Central memory CD8-positive, alpha-beta T cell (primary cell): ENCODE measurements at regions not wholly inside any gene's neighbourhood (a gene's known extent, or its start where the extent isn't known, plus 50 kb on each side); places are given as distances from the start of the nearest gene placed in this dataset.

ENCODE experiments used
- ATAC-seq: fragments of 150-1000 bp; cut with Tn5 transposase; replicated peaks from 2 replicates; pipeline ENCODE4 v1.10.0; 2022; ENCODE audit warnings: mild to moderate bottlenecking, moderate FRiP score, moderate number of reproducible peaks; ENCODE audit not compliant: poor library complexity, severe bottlenecking; ENCODE audit errors: extremely low read depth
- DNase-seq, 2 donors: peaks; one replicate each; pipeline ENCODE4 v3.0.0; 2021; ENCODE audit warnings: low spot score in 2 of 2
- H3K27ac Mint-ChIP-seq: one replicate; pipeline ENCODE4 v1.8.0; 2022; ENCODE audit warnings: low read depth, mild to moderate bottlenecking, moderate library complexity, mixed read lengths
- H3K27me3 Mint-ChIP-seq: one replicate; pipeline ENCODE4 v1.8.0; 2022; ENCODE audit warnings: mixed read lengths
- H3K36me3 Mint-ChIP-seq: one replicate; pipeline ENCODE4 v1.8.0; 2022; ENCODE audit warnings: mild to moderate bottlenecking, moderate library complexity, mixed read lengths; ENCODE audit not compliant: insufficient read depth
- H3K4me1 Mint-ChIP-seq: one replicate; pipeline ENCODE4 v1.8.0; 2022; ENCODE audit warnings: mixed read lengths
- H3K4me3 Mint-ChIP-seq: one replicate; pipeline ENCODE4 v1.8.0; 2022; ENCODE audit warnings: mild to moderate bottlenecking, moderate library complexity, mixed read lengths
- H3K9me3 Mint-ChIP-seq: one replicate; pipeline ENCODE4 v1.8.0; 2022; ENCODE audit warnings: mixed read lengths

GRCh38 chr2:192254444-192254843, 59.7 kb upstream of the TMEFF2 start:
- H3K4me3 Mint-ChIP-seq, result no peak overlapping the region
- H3K4me1 Mint-ChIP-seq, result no peaks in the 10 kb centered on the region
- DNase-seq, result no peak
- no peaks in the 10 kb centered on the region for H3K9me3 Mint-ChIP-seq
- no peak overlapping the region for H3K27ac Mint-ChIP-seq
- H3K36me3 Mint-ChIP-seq, result no peaks in the 10 kb centered on the region
- H3K27me3 Mint-ChIP-seq, result no peaks in the 10 kb centered on the region
- no peak for ATAC-seq

GRCh38 chr2:192253692-192254091, 59.0 kb upstream of the TMEFF2 start:
- no peaks in the 10 kb centered on the region for H3K27me3 Mint-ChIP-seq
- no peak overlapping the region for H3K4me3 Mint-ChIP-seq
- H3K9me3 Mint-ChIP-seq, result peaks cover 5% of the 10 kb centered on the region
- no peak for DNase-seq
- H3K4me1 Mint-ChIP-seq, result no peaks in the 10 kb centered on the region
- ATAC-seq, result no peak
- H3K36me3 Mint-ChIP-seq, result no peaks in the 10 kb centered on the region
- no peak overlapping the region for H3K27ac Mint-ChIP-seq

GRCh38 chr2:192250961-192251360, 56.2 kb upstream of the TMEFF2 start:
- H3K36me3 Mint-ChIP-seq, result no peaks in the 10 kb centered on the region
- ATAC-seq (no peak), DNase-seq (no peak)
- peaks cover 9% of the 10 kb centered on the region for H3K9me3 Mint-ChIP-seq
- no peak overlapping the region for H3K4me3 Mint-ChIP-seq
- H3K27ac Mint-ChIP-seq, result no peak overlapping the region
- H3K27me3 Mint-ChIP-seq, result no peaks in the 10 kb centered on the region
- H3K4me1 Mint-ChIP-seq, result no peaks in the 10 kb centered on the region

GRCh38 chr2:192247456-192247855, 52.7 kb upstream of the TMEFF2 start:
- Mint-ChIP-seq H3K9me3 (peaks cover 9% of the 10 kb centered on the region), H3K27me3 (no peaks in the 10 kb centered on the region), H3K36me3 (no peaks in the 10 kb centered on the region), H3K4me1 (no peaks in the 10 kb centered on the region), H3K27ac (no peak overlapping the region), H3K4me3 (no peak overlapping the region)
- ATAC-seq (no peak), DNase-seq (no peak)

GRCh38 chr2:192246297-192246696, 51.6 kb upstream of the TMEFF2 start:
- DNase-seq, result no peak
- Mint-ChIP-seq H3K27me3 (no peaks in the 10 kb centered on the region), H3K36me3 (no peaks in the 10 kb centered on the region), H3K27ac (no peak overlapping the region), H3K4me1 (no peaks in the 10 kb centered on the region), H3K4me3 (no peak overlapping the region), H3K9me3 (peaks cover 9% of the 10 kb centered on the region)
- ATAC-seq, result no peak

- H3K4me1 Mint-ChIP-seq, result no peaks in the 10 kb centered on the region
- no peak for DNase-seq
- H3K9me3 Mint-ChIP-seq, result peaks cover 9% of the 10 kb centered on the region
- no peak for ATAC-seq
- no peak overlapping the region for H3K27ac Mint-ChIP-seq
- no peaks in the 10 kb centered on the region for H3K27me3 Mint-ChIP-seq
- H3K4me3 Mint-ChIP-seq, result no peak overlapping the region
- H3K36me3 Mint-ChIP-seq, result no peaks in the 10 kb centered on the region
Observed at GRCh38 chr2:192245329-192245728, 50.6 kb upstream of the TMEFF2 start.
